CD14-positive monocyte (primary cell): ENCODE measurements at regions not wholly inside any gene's neighbourhood (a gene's known extent, or its start where the extent isn't known, plus 50 kb on each side); places are given as distances from the start of the nearest gene placed in this dataset.

Experiments used
- DNase-seq, 3 donors: peaks; one replicate each; pipeline ENCODE4 v3.0.0-alpha.2; 2011 to 2022
- H2AFZ ChIP-seq: 2 replicates; pipeline ENCODE4 v1.6.0; 2012; ENCODE audit warnings: mild to moderate bottlenecking, low read depth, low read length, inconsistent platforms; ENCODE audit not compliant: insufficient read depth, poor library complexity, severe bottlenecking
- H3K27ac ChIP-seq, 2 donors: 1 replicate in 1 of 2; 2 replicates in 1 of 2; pipeline ENCODE4 v1.5.1; 2012 to 2013; ENCODE audit warnings: low read length in 2 of 2, control low read depth in 1 of 2, inconsistent platforms in 1 of 2, low read depth in 1 of 2, mild to moderate bottlenecking in 1 of 2
- H3K27me3 ChIP-seq, 2 donors: one replicate each; pipeline versions ENCODE4 v1.6.0 to v1.6.1; 2011 to 2013; ENCODE audit warnings: low read length in 2 of 2; ENCODE audit not compliant: control insufficient read depth in 2 of 2, insufficient read depth in 2 of 2
- H3K36me3 ChIP-seq, 2 donors: replicated peaks in 1 of 2; 1 replicate in 1 of 2; 2 replicates in 1 of 2; pipeline versions ENCODE4 v1.5.1 to v1.6.1; 2012 to 2013; ENCODE audit warnings: low read length in 2 of 2, control low read depth in 1 of 2, inconsistent platforms in 1 of 2, mild to moderate bottlenecking in 1 of 2; ENCODE audit not compliant: insufficient read depth in 2 of 2, control insufficient read depth in 1 of 2
- H3K4me1 ChIP-seq, 2 donors: 1 replicate in 1 of 2; 2 replicates in 1 of 2; pipeline versions ENCODE4 v1.5.1 to v1.6.1; 2012 to 2013; ENCODE audit warnings: low read length in 2 of 2, control low read depth in 1 of 2, inconsistent platforms in 1 of 2, mild to moderate bottlenecking in 1 of 2, moderate library complexity in 1 of 2; ENCODE audit not compliant: insufficient read depth in 2 of 2, control insufficient read depth in 1 of 2
- H3K4me2 ChIP-seq: replicated peaks from 2 replicates; pipeline ENCODE3; 2012; ENCODE audit warnings: low read length, moderate library complexity, mild to moderate bottlenecking; ENCODE audit not compliant: poor library complexity, severe bottlenecking; ENCODE audit errors: extremely low read depth
- H3K4me3 ChIP-seq, 3 experiments: fragments of 200-600 bp in 1 of 3; sonication (generic) in 1 of 3; replicated peaks in 1 of 3; 1 replicate in 2 of 3; 2 replicates in 1 of 3; pipeline ENCODE4 v1.5.1; 2011 to 2013; ENCODE audit warnings: low read length in 3 of 3, mild to moderate bottlenecking in 3 of 3, control low read depth in 2 of 3, low read depth in 2 of 3, inconsistent platforms in 1 of 3, moderate library complexity in 1 of 3
- H3K79me2 ChIP-seq: 2 replicates; pipeline ENCODE4 v1.6.0; 2012; ENCODE audit warnings: mild to moderate bottlenecking, control low read depth, inconsistent platforms, low read length, moderate library complexity; ENCODE audit not compliant: insufficient read depth
- H3K9ac ChIP-seq: 2 replicates; pipeline ENCODE4 v1.6.0; 2017; ENCODE audit warnings: low read length, mild to moderate bottlenecking; ENCODE audit not compliant: insufficient read depth, poor library complexity, severe bottlenecking
- H3K9me3 ChIP-seq, 2 donors: replicated peaks in 1 of 2; 1 replicate in 1 of 2; 2 replicates in 1 of 2; pipeline versions ENCODE4 v1.5.1 to v1.6.1; 2012 to 2013; ENCODE audit warnings: low read length in 2 of 2, control low read depth in 1 of 2; ENCODE audit not compliant: control insufficient read depth in 1 of 2, insufficient read depth in 1 of 2
- H4K20me1 ChIP-seq: 2 replicates; pipeline ENCODE4 v1.6.0; 2012; ENCODE audit warnings: mild to moderate bottlenecking, low read length, control low read depth, moderate library complexity; ENCODE audit not compliant: insufficient read depth
- H3K27ac Mint-ChIP-seq, 7 donors: one replicate each; pipeline ENCODE4 v1.8.0; 2020; ENCODE audit warnings: mild to moderate bottlenecking in 7 of 7, mixed read lengths in 7 of 7, moderate library complexity in 6 of 7, inconsistent platforms in 2 of 7
- H3K27me3 Mint-ChIP-seq, 3 donors: one replicate each; pipeline ENCODE4 v1.8.0; 2021 to 2022; ENCODE audit warnings: low read depth in 3 of 3, mild to moderate bottlenecking in 3 of 3, mixed read lengths in 3 of 3, moderate library complexity in 3 of 3, inconsistent platforms in 1 of 3
- H3K36me3 Mint-ChIP-seq, 2 donors: one replicate each; pipeline ENCODE4 v1.8.0; 2020; ENCODE audit warnings: mixed read lengths in 2 of 2, inconsistent platforms in 1 of 2, mild to moderate bottlenecking in 1 of 2
- H3K4me1 Mint-ChIP-seq: one replicate; pipeline ENCODE4 v1.8.0; 2020; ENCODE audit warnings: mild to moderate bottlenecking, mixed read lengths
- H3K4me3 Mint-ChIP-seq, 2 donors: one replicate each; pipeline ENCODE4 v1.8.0; 2020; ENCODE audit warnings: mild to moderate bottlenecking in 2 of 2, mixed read lengths in 2 of 2, moderate library complexity in 1 of 2
- H3K9me3 Mint-ChIP-seq, 7 donors: one replicate each; pipeline ENCODE4 v1.8.0; 2020 to 2022; ENCODE audit warnings: mixed read lengths in 7 of 7, mild to moderate bottlenecking in 6 of 7, moderate library complexity in 6 of 7, inconsistent platforms in 2 of 7
- CTCF ChIP-seq: fragments of 200-600 bp; IDR thresholded peaks from one replicate; pipeline ENCODE4 v1.8.0; 2022; ENCODE audit warnings: antibody characterized with exemption, mild to moderate bottlenecking
- WGBS: methylation state at CpG from one replicate; pipeline ENCODE4 v1.1.5; 2013; ENCODE audit warnings: missing lambda C conversion rate; ENCODE audit not compliant: insufficient coverage; 5-methylcytosine and 5-hydroxymethylcytosine counted together
- intact Hi-C, 2 donors: fragments of 100-400 bp; cut with micrococcal nuclease; formaldehyde crosslinking; loops; one replicate each; pipeline versions ENCODE4 v1.15.0 to v1.15.1; 2023

DNA sequence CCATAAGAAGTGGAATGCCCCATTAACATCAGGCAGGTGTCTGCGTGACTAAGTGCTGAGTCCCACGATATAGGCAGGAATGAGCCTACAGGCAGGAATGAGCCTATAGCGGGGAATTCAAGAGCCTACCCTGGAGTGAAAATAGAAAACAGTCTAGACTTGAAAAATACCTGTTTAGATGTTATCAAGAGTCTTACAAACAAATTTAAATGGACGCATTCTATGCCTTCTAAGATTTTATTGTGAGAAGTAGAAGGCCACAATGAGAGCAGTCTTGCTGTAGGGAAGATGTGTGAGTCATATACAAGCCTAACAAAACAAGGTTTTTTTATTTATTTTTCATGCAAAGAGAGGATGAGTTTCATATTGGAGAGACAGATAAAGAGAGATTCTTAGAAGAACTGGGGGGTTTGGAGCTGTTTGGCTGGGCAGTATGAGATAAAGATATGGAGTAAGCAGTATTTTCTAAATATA is 200.8 kb upstream of the ZC3H12C start:
- intact Hi-C loops, result no loop called here
- H3K9me3 ChIP-seq, result no peaks in the 10 kb centered on the region
- no peak for DNase-seq
- no peak overlapping the region for H3K9ac ChIP-seq
- H3K9me3 Mint-ChIP-seq, result peaks cover 0 to 3% (median 0%) of the 10 kb centered on the region in 7 donors
- no peak overlapping the region for H3K27ac ChIP-seq
- H3K4me3 ChIP-seq, result no peak overlapping the region
- no peak overlapping the region for H3K4me3 Mint-ChIP-seq
- no peaks in the 10 kb centered on the region for H4K20me1 ChIP-seq
- H3K36me3 Mint-ChIP-seq, result no peaks in the 10 kb centered on the region
- H3K27me3 Mint-ChIP-seq, result peaks cover 0 to 3% (median 2%) of the 10 kb centered on the region in 3 donors
- H3K27ac Mint-ChIP-seq, result no peak overlapping the region
- TF ChIP-seq CTCF, result no peak
- H3K4me1 Mint-ChIP-seq, result no peaks in the 10 kb centered on the region
- no peak overlapping the region for H2AFZ ChIP-seq
- no peak overlapping the region for H3K4me2 ChIP-seq
- 91% methylated on average over 4 of the region's 4 CpGs for WGBS
- H3K4me1 ChIP-seq, result no peaks in the 10 kb centered on the region
- no peaks in the 10 kb centered on the region for H3K79me2 ChIP-seq
- no peaks in the 10 kb centered on the region for H3K27me3 ChIP-seq
- no peaks in the 10 kb centered on the region for H3K36me3 ChIP-seq

GRCh38 chr11:109894242-109894641 is 198.9 kb upstream of the ZC3H12C start:
- Histone ChIP-seq H3K27ac (no peak overlapping the region), H3K9ac (no peak overlapping the region), H3K79me2 (no peaks in the 10 kb centered on the region), H3K4me2 (no peak overlapping the region), H2AFZ (no peak overlapping the region), H4K20me1 (no peaks in the 10 kb centered on the region), H3K27me3 (no peaks in the 10 kb centered on the region), H3K36me3 (no peaks in the 10 kb centered on the region), H3K4me3 (no peak overlapping the region), H3K4me1 (no peaks in the 10 kb centered on the region), H3K9me3 (no peaks in the 10 kb centered on the region)
- Mint-ChIP-seq H3K36me3 (no peaks in the 10 kb centered on the region), H3K4me1 (no peaks in the 10 kb centered on the region), H3K4me3 (no peak overlapping the region), H3K27ac (no peak overlapping the region), H3K9me3 (peaks cover 4 to 10% (median 7%) of the 10 kb centered on the region in 7 donors), H3K27me3 (peaks cover 0 to 2% (median 0%) of the 10 kb centered on the region in 3 donors)
- no peak for DNase-seq
- no peak for TF ChIP-seq CTCF
- WGBS, result no CpG with 5 or more reads among the region's 1 CpG
- intact Hi-C loops, result no loop called here
